Endodermal cell (in vitro differentiated cells): ENCODE measurements at regions not wholly inside any gene's neighbourhood (a gene's known extent, or its start where the extent isn't known, plus 50 kb on each side); places are given as distances from the start of the nearest gene placed in this dataset.

ENCODE experiments used
- DNase-seq: peaks from one replicate; pipeline ENCODE4 v3.0.0-alpha.2; 2017
- H3K27ac ChIP-seq: 2 replicates; pipeline ENCODE4 v1.5.1; 2013; ENCODE audit warnings: mild to moderate bottlenecking, low read depth, low read length, moderate library complexity
- H3K27me3 ChIP-seq: 2 replicates; pipeline ENCODE4 v1.6.1; 2013; ENCODE audit warnings: mild to moderate bottlenecking, low read length, moderate library complexity; ENCODE audit not compliant: insufficient read depth, control insufficient read depth, poor library complexity, severe bottlenecking
- H3K36me3 ChIP-seq: 2 replicates; pipeline ENCODE4 v1.7.0; 2013; ENCODE audit warnings: mild to moderate bottlenecking, low read length, moderate library complexity; ENCODE audit not compliant: control insufficient read depth, insufficient read depth
- H3K4me1 ChIP-seq: one replicate; pipeline ENCODE4 v1.7.0; 2013; ENCODE audit warnings: low read length; ENCODE audit not compliant: control insufficient read depth, insufficient read depth
- H3K4me3 ChIP-seq: 2 replicates; pipeline ENCODE4 v1.5.1; 2013; ENCODE audit warnings: mild to moderate bottlenecking, low read length, moderate library complexity
- H3K9ac ChIP-seq: 2 replicates; pipeline ENCODE4 v1.6.1; 2013; ENCODE audit warnings: mild to moderate bottlenecking, low read length, moderate library complexity; ENCODE audit not compliant: poor library complexity, severe bottlenecking; ENCODE audit errors: extremely low read depth
- H3K9me3 ChIP-seq: 2 replicates; pipeline ENCODE4 v1.6.1; 2013; ENCODE audit warnings: mild to moderate bottlenecking, low read length, moderate library complexity; ENCODE audit not compliant: control insufficient read depth
- H3K27ac Mint-ChIP-seq: 2 replicates; pipeline ENCODE4 v1.8.0; 2020; ENCODE audit warnings: mixed read lengths
- H3K27me3 Mint-ChIP-seq: 2 replicates; pipeline ENCODE4 v1.8.0; 2021; ENCODE audit warnings: mild to moderate bottlenecking, mixed read lengths; ENCODE audit not compliant: insufficient read depth
- H3K36me3 Mint-ChIP-seq: 2 replicates; pipeline ENCODE4 v1.8.0; 2020; ENCODE audit warnings: low read depth, mixed read lengths
- H3K4me1 Mint-ChIP-seq: 2 replicates; pipeline ENCODE4 v1.8.0; 2020; ENCODE audit warnings: mixed read lengths
- H3K4me3 Mint-ChIP-seq: 2 replicates; pipeline ENCODE4 v1.8.0; 2020; ENCODE audit warnings: mild to moderate bottlenecking, moderate library complexity, mixed read lengths
- H3K9me3 Mint-ChIP-seq: 2 replicates; pipeline ENCODE4 v1.8.0; 2020; ENCODE audit warnings: mild to moderate bottlenecking, mixed read lengths
- CTCF ChIP-seq: fragments of 200-600 bp; sonication (generic); conservative IDR thresholded peaks from 2 replicates; pipeline ENCODE4 v1.5.0; 2021; ENCODE audit warnings: antibody characterized with exemption, mild to moderate bottlenecking
- whole genome bisulfite sequencing, 2 experiments: methylation state at CpG; one replicate each; pipeline versions ENCODE4 v1.1.5 to v1.1.7; 2013; ENCODE audit warnings: missing lambda C conversion rate in 2 of 2, mixed read lengths in 1 of 2; ENCODE audit not compliant: insufficient coverage in 1 of 2, insufficient read length in 1 of 2; 5-methylcytosine and 5-hydroxymethylcytosine counted together

DNA sequence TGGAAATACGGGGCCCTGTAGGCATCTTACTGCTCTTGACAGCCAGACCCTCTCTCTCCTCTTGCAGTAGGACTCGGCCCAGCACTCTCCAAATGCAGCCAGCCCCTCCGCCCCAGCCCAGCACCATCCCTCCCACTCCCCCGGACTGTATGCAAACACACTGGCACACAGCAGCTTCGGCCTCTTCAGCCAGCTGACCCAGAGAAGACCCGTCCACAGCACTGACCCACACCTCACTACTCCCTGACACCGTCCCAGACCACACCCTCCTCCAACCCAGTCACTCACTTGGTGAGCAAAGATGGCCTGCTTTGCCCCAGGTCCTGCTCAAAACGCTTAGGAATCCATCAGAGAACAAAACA lies 164.6 kb downstream of the IGLL1 start:
- no peaks in the 10 kb centered on the region for H3K36me3 Mint-ChIP-seq
- peaks cover 6% of the 10 kb centered on the region for H3K27me3 Mint-ChIP-seq
- Histone ChIP-seq H3K9ac (no peak overlapping the region), H3K9me3 (no peaks in the 10 kb centered on the region), H3K27me3 (no peaks in the 10 kb centered on the region), H3K27ac (no peak overlapping the region), H3K4me1 (no peaks in the 10 kb centered on the region), H3K36me3 (no peaks in the 10 kb centered on the region), H3K4me3 (no peak overlapping the region)
- WGBS, 2 experiments, result 69 to 82% methylated on average over 3 to 8 of the region's 8 CpGs
- H3K4me1 Mint-ChIP-seq, result no peaks in the 10 kb centered on the region
- H3K9me3 Mint-ChIP-seq, result no peaks in the 10 kb centered on the region
- H3K27ac Mint-ChIP-seq, result no peak overlapping the region
- no peak for TF ChIP-seq CTCF
- DNase-seq, result peak; percentile 38
- H3K4me3 Mint-ChIP-seq, result no peak overlapping the region

GRCh38 chr22:23414727-23415489 lies 165.2 kb downstream of the IGLL1 start:
- H3K36me3 ChIP-seq, result no peaks in the 10 kb centered on the region
- H3K27ac ChIP-seq, result no peak overlapping the region
- no peak overlapping the region for H3K4me3 ChIP-seq
- H3K36me3 Mint-ChIP-seq, result no peaks in the 10 kb centered on the region
- no peak overlapping the region for H3K9ac ChIP-seq
- peaks cover 6% of the 10 kb centered on the region for H3K27me3 Mint-ChIP-seq
- no peaks in the 10 kb centered on the region for H3K4me1 Mint-ChIP-seq
- no peak overlapping the region for H3K4me3 Mint-ChIP-seq
- 86 to 91% methylated on average over 23 to 38 of the region's 38 CpGs for WGBS, 2 experiments
- no peaks in the 10 kb centered on the region for H3K27me3 ChIP-seq
- TF ChIP-seq CTCF, result no peak
- no peaks in the 10 kb centered on the region for H3K9me3 Mint-ChIP-seq
- no peaks in the 10 kb centered on the region for H3K9me3 ChIP-seq
- DNase-seq, result no peak
- no peak overlapping the region for H3K27ac Mint-ChIP-seq
- no peaks in the 10 kb centered on the region for H3K4me1 ChIP-seq

DNA sequence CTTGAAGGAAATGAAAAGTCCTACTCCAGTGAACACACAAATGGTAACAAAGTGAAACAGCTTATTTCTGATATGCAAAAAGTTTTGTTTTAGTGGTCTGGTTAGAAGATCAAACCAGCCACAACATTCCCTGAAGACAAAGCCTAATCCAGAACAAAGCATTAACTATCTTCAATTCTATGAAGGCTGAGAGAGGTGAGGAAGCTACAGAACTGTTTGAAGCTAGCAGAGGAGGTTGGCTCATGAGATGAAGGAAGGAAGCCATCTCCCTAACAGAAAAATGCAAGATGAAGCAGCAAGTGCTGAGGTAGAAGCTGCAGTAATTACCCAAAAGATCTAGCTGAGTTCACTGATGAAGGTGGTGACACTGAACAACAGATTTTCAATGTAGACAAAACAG lies 168.4 kb downstream of the IGLL1 start:
- Histone ChIP-seq H3K27me3 (no peaks in the 10 kb centered on the region), H3K27ac (no peak overlapping the region), H3K4me1 (no peaks in the 10 kb centered on the region), H3K4me3 (no peak overlapping the region), H3K9ac (no peak overlapping the region), H3K9me3 (no peaks in the 10 kb centered on the region), H3K36me3 (no peaks in the 10 kb centered on the region)
- H3K27me3 Mint-ChIP-seq, result peaks cover 9% of the 10 kb centered on the region
- H3K27ac Mint-ChIP-seq, result no peak overlapping the region
- H3K36me3 Mint-ChIP-seq, result no peaks in the 10 kb centered on the region
- no peak for DNase-seq
- no peaks in the 10 kb centered on the region for H3K9me3 Mint-ChIP-seq
- TF ChIP-seq CTCF, result no peak
- no peak overlapping the region for H3K4me3 Mint-ChIP-seq
- peaks cover 5% of the 10 kb centered on the region for H3K4me1 Mint-ChIP-seq
